GM18951 (cell line): ENCODE measurements at regions not wholly inside any gene's neighbourhood (a gene's known extent, or its start where the extent isn't known, plus 50 kb on each side); places are given as distances from the start of the nearest gene placed in this dataset.
"Not testable (repeated sequence)": the region's sequence is repeated elsewhere in the genome, so short reads cannot be mapped to it uniquely, and the experiment has no call there.

Experiments used
- POLR2A ChIP-seq: IDR thresholded peaks from 4 replicates; pipeline ENCODE4 v1.6.1; 2011; ENCODE audit warnings: mild to moderate bottlenecking; ENCODE audit not compliant: insufficient read length, insufficient read depth; ENCODE audit errors: extremely low read depth
- in situ Hi-C: fragments of 300-500 bp; cut with MboI; formaldehyde crosslinking; loops from one replicate; pipeline ENCODE4 v1.12.0; 2022; ENCODE audit warnings: low sequenced_read_pairs, mixed read lengths, inconsistent platforms; ENCODE audit not compliant: unreplicated experiment

- in situ Hi-C loops: no loop called here
- no peak for TF ChIP-seq POLR2A
Measured at GRCh38 chr6:132128424-132128823, 177.3 kb upstream of the CCN2 start.

GRCh38 chr6:132126150-132126549 is 175.0 kb upstream of the CCN2 start:
- TF ChIP-seq POLR2A: no peak
- in situ Hi-C loops: no loop called here

- in situ Hi-C loops: no loop called here
- no peak for TF ChIP-seq POLR2A
Measured at GRCh38 chr6:132122871-132123270, 171.7 kb upstream of the CCN2 start.

GRCh38 chr6:132122176-132122575 is 171.0 kb upstream of the CCN2 start:
- in situ Hi-C loops: no loop called here
- TF ChIP-seq POLR2A: no peak

GRCh38 chr6:132118144-132118543 is 167.0 kb upstream of the CCN2 start:
- in situ Hi-C loops: no loop called here
- TF ChIP-seq POLR2A: no peak

- TF ChIP-seq POLR2A: no peak
- in situ Hi-C loops: no loop called here
Measured at GRCh38 chr6:132115714-132116366, 164.7 kb upstream of the CCN2 start.

- no peak for TF ChIP-seq POLR2A
- in situ Hi-C loops: no loop called here
Measured at GRCh38 chr6:132114201-132114825, 163.1 kb upstream of the CCN2 start.

- in situ Hi-C loops: not testable (repeated sequence)
Measured at GRCh38 chr6:132109752-132110151, 158.6 kb upstream of the CCN2 start.

- TF ChIP-seq POLR2A: no peak
- in situ Hi-C loops: no loop called here
Measured at GRCh38 chr6:132107896-132108295, 156.7 kb upstream of the CCN2 start.

GRCh38 chr6:132101535-132101934 is 150.4 kb upstream of the CCN2 start:
- in situ Hi-C loops: no loop called here
- no peak for TF ChIP-seq POLR2A

GRCh38 chr6:132100388-132100990 is 149.3 kb upstream of the CCN2 start:
- in situ Hi-C loops: no loop called here
- TF ChIP-seq POLR2A: no peak

GRCh38 chr6:132096996-132097395 is 145.8 kb upstream of the CCN2 start:
- no peak for TF ChIP-seq POLR2A
- in situ Hi-C loops: no loop called here

GRCh38 chr6:132096245-132096644 is 145.1 kb upstream of the CCN2 start:
- in situ Hi-C loops: no loop called here
- TF ChIP-seq POLR2A: no peak

- in situ Hi-C loops: no loop called here
- no peak for TF ChIP-seq POLR2A
Measured at GRCh38 chr6:132089173-132089572, 138.0 kb upstream of the CCN2 start.
